ENCODE measurements at regions not wholly inside any gene's neighbourhood (a gene's known extent, or its start where the extent isn't known, plus 50 kb on each side); places are given as distances from the start of the nearest gene placed in this dataset.

GRCh38 chr12:115035535-115036107, 351.6 kb upstream of the TBX3 start:
- RAD21 ChIA-PET (ENCODE audit: low non-redundant PET in 1 of 2, low total read pairs in 2 of 2, uncharacterized antibody in 2 of 2, unreplicated experiment in 2 of 2): no interaction called here
- H3K4me1 ChIP-seq (ENCODE audit: control insufficient read depth in 1 of 2, insufficient read depth in 2 of 2, low read length in 2 of 2): no peaks in the 10 kb centered on the region
- H3K9me2 ChIP-seq (ENCODE audit: insufficient read depth): no peaks in the 10 kb centered on the region
- H3K36me3 ChIP-seq (ENCODE audit: control insufficient read depth in 1 of 2, insufficient read depth in 2 of 2, low read length in 2 of 2): no peaks in the 10 kb centered on the region
- CTCF ChIA-PET: no interaction called here
- H3K79me2 ChIP-seq (ENCODE audit: insufficient read depth, low read length): no peaks in the 10 kb centered on the region
- H3K9ac ChIP-seq (ENCODE audit: low read length): no peak overlapping the region
- no peak overlapping the region for H2AFZ ChIP-seq (ENCODE audit: low read depth, low read length, poor library complexity, severe bottlenecking)
- H3K27me3 ChIP-seq (ENCODE audit: insufficient read depth, low read length): no peaks in the 10 kb centered on the region
- intact Hi-C loops (cut with micrococcal nuclease): no loop called here
- no peak overlapping the region for H3K4me2 ChIP-seq (ENCODE audit: low read length)
- POLR2A ChIA-PET: no interaction called here
- no peak for TF ChIP-seq POLR2A (IDR thresholded peaks at IDR 0.05; ENCODE audit: borderline replicate concordance, extremely low read depth, insufficient read depth, insufficient read length)
- no peak for TF ChIP-seq YY1 (IDR thresholded peaks at IDR 0.05; ENCODE audit: extremely low read depth, insufficient replicate concordance, low read depth, low read length)
- H3K4me3 ChIP-seq (replicated peaks in 1 of 2; ENCODE audit: low read depth in 1 of 2, low read length in 2 of 2): no peak overlapping the region
- BruUV-seq (replicated peaks): no TSS peak
- no peaks in the 10 kb centered on the region for H4K20me1 ChIP-seq (ENCODE audit: insufficient read depth)
- no peak overlapping the region for H3K27ac ChIP-seq (ENCODE audit: low read depth, low read length)
- no peaks in the 10 kb centered on the region for H3K9me3 ChIP-seq (ENCODE audit: control insufficient read depth in 1 of 2, insufficient read depth in 1 of 2, low read depth in 1 of 2, low read length in 2 of 2)
- ATAC-seq (no peak), DNase-seq (ENCODE audit: low read depth, low spot score) (no peak)

DNA sequence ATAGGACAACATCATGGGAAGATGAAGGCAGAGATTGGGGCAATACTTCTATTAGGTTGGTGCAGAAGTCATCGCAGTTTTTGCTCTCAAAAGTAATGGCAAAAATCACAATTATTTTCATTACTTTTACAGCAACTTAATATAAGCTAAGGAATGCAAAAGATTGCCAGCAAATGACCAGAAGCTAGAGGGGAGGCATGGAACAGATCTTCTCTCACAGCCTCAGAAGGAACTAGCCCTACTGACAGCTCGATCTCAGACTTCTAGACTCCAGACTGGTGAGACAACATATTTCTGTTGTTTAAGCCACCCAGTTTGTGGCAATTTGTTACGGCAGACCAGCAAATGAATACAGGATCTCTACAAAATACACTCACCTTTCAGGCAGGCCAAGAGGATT, 348.5 kb upstream of the TBX3 start:
- no peak overlapping the region for H2AFZ ChIP-seq (ENCODE audit: low read depth, low read length, poor library complexity, severe bottlenecking)
- H3K4me3 ChIP-seq (replicated peaks in 1 of 2; ENCODE audit: low read depth in 1 of 2, low read length in 2 of 2): no peak overlapping the region
- H3K27ac ChIP-seq (ENCODE audit: low read depth, low read length): no peak overlapping the region
- DNase-seq (ENCODE audit: low read depth, low spot score): no peak
- no peaks in the 10 kb centered on the region for H3K27me3 ChIP-seq (ENCODE audit: insufficient read depth, low read length)
- H3K9me3 ChIP-seq (ENCODE audit: control insufficient read depth in 1 of 2, insufficient read depth in 1 of 2, low read depth in 1 of 2, low read length in 2 of 2): no peaks in the 10 kb centered on the region
- no peaks in the 10 kb centered on the region for H3K4me1 ChIP-seq (ENCODE audit: control insufficient read depth in 1 of 2, insufficient read depth in 2 of 2, low read length in 2 of 2)
- RAD21 ChIA-PET (ENCODE audit: low non-redundant PET in 1 of 2, low total read pairs in 2 of 2, uncharacterized antibody in 2 of 2, unreplicated experiment in 2 of 2): no interaction called here
- no peaks in the 10 kb centered on the region for H4K20me1 ChIP-seq (ENCODE audit: insufficient read depth)
- H3K4me2 ChIP-seq (ENCODE audit: low read length): no peak overlapping the region
- CTCF ChIA-PET: no interaction called here
- intact Hi-C loops (cut with micrococcal nuclease): no loop called here
- no peaks in the 10 kb centered on the region for H3K36me3 ChIP-seq (ENCODE audit: control insufficient read depth in 1 of 2, insufficient read depth in 2 of 2, low read length in 2 of 2)
- ATAC-seq: no peak
- H3K79me2 ChIP-seq (ENCODE audit: insufficient read depth, low read length): no peaks in the 10 kb centered on the region
- POLR2A ChIA-PET: no interaction called here
- H3K9me2 ChIP-seq (ENCODE audit: insufficient read depth): no peaks in the 10 kb centered on the region
- no TSS peak for BruUV-seq (replicated peaks)
- H3K9ac ChIP-seq (ENCODE audit: low read length): no peak overlapping the region
- TF ChIP-seq CBX3 (IDR thresholded peaks at IDR 0.05; ENCODE audit: low read depth) (no peak), SP1 (IDR thresholded peaks at IDR 0.05; ENCODE audit: low read depth) (no peak), SIN3A (IDR thresholded peaks at IDR 0.05; ENCODE audit: low read depth) (no peak), JUND (IDR thresholded peaks at IDR 0.05) (no peak), ZNF274 (IDR thresholded peaks at IDR 0.05; ENCODE audit: low read depth, low read length) (no peak), FOSL1 (IDR thresholded peaks at IDR 0.05; ENCODE audit: low read depth) (no peak), EZH2 (IDR thresholded peaks at IDR 0.05) (no peak), RAD21 (IDR thresholded peaks at IDR 0.05; ENCODE audit: low read depth) (no peak), ELF1 (IDR thresholded peaks at IDR 0.05; ENCODE audit: borderline replicate concordance, low read depth) (no peak), ZFX (IDR thresholded peaks at IDR 0.05) (no peak), TCF7L2 (IDR thresholded peaks at IDR 0.05; ENCODE audit: borderline replicate concordance, extremely low read depth, insufficient read depth, insufficient read length) (no peak), YY1 (IDR thresholded peaks at IDR 0.05; ENCODE audit: extremely low read depth, insufficient replicate concordance, low read depth, low read length) (no peak), CEBPB (IDR thresholded peaks at IDR 0.05; ENCODE audit: low read depth) (no peak)
- TF ChIP-seq, protein P1, sequence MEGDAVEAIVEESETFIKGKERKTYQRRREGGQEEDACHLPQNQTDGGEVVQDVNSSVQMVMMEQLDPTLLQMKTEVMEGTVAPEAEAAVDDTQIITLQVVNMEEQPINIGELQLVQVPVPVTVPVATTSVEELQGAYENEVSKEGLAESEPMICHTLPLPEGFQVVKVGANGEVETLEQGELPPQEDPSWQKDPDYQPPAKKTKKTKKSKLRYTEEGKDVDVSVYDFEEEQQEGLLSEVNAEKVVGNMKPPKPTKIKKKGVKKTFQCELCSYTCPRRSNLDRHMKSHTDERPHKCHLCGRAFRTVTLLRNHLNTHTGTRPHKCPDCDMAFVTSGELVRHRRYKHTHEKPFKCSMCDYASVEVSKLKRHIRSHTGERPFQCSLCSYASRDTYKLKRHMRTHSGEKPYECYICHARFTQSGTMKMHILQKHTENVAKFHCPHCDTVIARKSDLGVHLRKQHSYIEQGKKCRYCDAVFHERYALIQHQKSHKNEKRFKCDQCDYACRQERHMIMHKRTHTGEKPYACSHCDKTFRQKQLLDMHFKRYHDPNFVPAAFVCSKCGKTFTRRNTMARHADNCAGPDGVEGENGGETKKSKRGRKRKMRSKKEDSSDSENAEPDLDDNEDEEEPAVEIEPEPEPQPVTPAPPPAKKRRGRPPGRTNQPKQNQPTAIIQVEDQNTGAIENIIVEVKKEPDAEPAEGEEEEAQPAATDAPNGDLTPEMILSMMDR (IDR thresholded peaks at IDR 0.05 in 2 of 3, conservative IDR thresholded peaks at IDR 0.05 in 1 of 3; ENCODE audit: borderline replicate concordance in 1 of 3, insufficient read depth in 1 of 3, low read depth in 2 of 3, low read length in 2 of 3): no peak
- TF ChIP-seq, protein P2, sequence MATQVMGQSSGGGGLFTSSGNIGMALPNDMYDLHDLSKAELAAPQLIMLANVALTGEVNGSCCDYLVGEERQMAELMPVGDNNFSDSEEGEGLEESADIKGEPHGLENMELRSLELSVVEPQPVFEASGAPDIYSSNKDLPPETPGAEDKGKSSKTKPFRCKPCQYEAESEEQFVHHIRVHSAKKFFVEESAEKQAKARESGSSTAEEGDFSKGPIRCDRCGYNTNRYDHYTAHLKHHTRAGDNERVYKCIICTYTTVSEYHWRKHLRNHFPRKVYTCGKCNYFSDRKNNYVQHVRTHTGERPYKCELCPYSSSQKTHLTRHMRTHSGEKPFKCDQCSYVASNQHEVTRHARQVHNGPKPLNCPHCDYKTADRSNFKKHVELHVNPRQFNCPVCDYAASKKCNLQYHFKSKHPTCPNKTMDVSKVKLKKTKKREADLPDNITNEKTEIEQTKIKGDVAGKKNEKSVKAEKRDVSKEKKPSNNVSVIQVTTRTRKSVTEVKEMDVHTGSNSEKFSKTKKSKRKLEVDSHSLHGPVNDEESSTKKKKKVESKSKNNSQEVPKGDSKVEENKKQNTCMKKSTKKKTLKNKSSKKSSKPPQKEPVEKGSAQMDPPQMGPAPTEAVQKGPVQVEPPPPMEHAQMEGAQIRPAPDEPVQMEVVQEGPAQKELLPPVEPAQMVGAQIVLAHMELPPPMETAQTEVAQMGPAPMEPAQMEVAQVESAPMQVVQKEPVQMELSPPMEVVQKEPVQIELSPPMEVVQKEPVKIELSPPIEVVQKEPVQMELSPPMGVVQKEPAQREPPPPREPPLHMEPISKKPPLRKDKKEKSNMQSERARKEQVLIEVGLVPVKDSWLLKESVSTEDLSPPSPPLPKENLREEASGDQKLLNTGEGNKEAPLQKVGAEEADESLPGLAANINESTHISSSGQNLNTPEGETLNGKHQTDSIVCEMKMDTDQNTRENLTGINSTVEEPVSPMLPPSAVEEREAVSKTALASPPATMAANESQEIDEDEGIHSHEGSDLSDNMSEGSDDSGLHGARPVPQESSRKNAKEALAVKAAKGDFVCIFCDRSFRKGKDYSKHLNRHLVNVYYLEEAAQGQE (IDR thresholded peaks at IDR 0.05; ENCODE audit: low read depth): no peak
- TF ChIP-seq, protein P3, sequence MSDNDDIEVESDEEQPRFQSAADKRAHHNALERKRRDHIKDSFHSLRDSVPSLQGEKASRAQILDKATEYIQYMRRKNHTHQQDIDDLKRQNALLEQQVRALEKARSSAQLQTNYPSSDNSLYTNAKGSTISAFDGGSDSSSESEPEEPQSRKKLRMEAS (IDR thresholded peaks at IDR 0.05): no peak

All from HCT116 (cell line).